Neural cell (in vitro differentiated cells): ENCODE measurements at regions not wholly inside any gene's neighbourhood (a gene's known extent, or its start where the extent isn't known, plus 50 kb on each side); places are given as distances from the start of the nearest gene placed in this dataset.

ENCODE experiments used
- H2AFZ ChIP-seq: fragments of 200-600, 300-800 bp; sonication (generic), shearing (Covaris generic); 2 replicates; pipeline ENCODE4 v1.6.0; 2014; ENCODE audit warnings: low read depth, mild to moderate bottlenecking, antibody characterized with exemption, low read length, moderate library complexity
- H3F3A ChIP-seq: fragments of 200-600 bp; shearing (Covaris generic); 2 replicates; pipeline ENCODE4 v1.6.1; 2016; ENCODE audit warnings: mild to moderate bottlenecking, moderate library complexity, mixed read lengths, antibody characterized with exemption, low read length; ENCODE audit not compliant: insufficient read depth, poor library complexity, severe bottlenecking
- H3K27ac ChIP-seq: fragments of 200-600, 300-800 bp; sonication (generic), shearing (Covaris generic); 2 replicates; pipeline ENCODE4 v1.5.1; 2014; ENCODE audit warnings: mild to moderate bottlenecking, low read length, moderate library complexity
- H3K27me3 ChIP-seq: fragments of 300-800, 200-600 bp; sonication (generic), shearing (Covaris generic); 2 replicates; pipeline ENCODE4 v1.6.0; 2014; ENCODE audit warnings: mild to moderate bottlenecking, low read depth, low read length, moderate library complexity; ENCODE audit not compliant: insufficient read depth
- H3K36me3 ChIP-seq: fragments of 300-800, 200-600 bp; sonication (generic), shearing (Covaris generic); 2 replicates; pipeline ENCODE4 v1.5.1; 2014; ENCODE audit warnings: mild to moderate bottlenecking, antibody characterized with exemption, low read length, moderate library complexity; ENCODE audit not compliant: insufficient read depth
- H3K4me2 ChIP-seq: fragments of 300-800, 200-600 bp; sonication (generic), shearing (Covaris generic); 2 replicates; pipeline ENCODE4 v1.6.0; 2014; ENCODE audit warnings: mild to moderate bottlenecking, low read length
- H3K4me3 ChIP-seq: fragments of 300-800, 200-600 bp; sonication (generic), shearing (Covaris generic); 2 replicates; pipeline ENCODE4 v1.5.1; 2014; ENCODE audit warnings: mild to moderate bottlenecking, low read length, moderate library complexity
- H3K79me2 ChIP-seq: fragments of 200-600 bp; shearing (Covaris generic); replicated peaks from 2 replicates; pipeline ENCODE4 v1.6.0; 2014; ENCODE audit warnings: mild to moderate bottlenecking, low read length, moderate library complexity; ENCODE audit not compliant: insufficient read depth
- H3K9ac ChIP-seq: fragments of 300-800, 200-600 bp; sonication (generic), shearing (Covaris generic); 2 replicates; pipeline ENCODE4 v1.6.1; 2016; ENCODE audit warnings: mild to moderate bottlenecking, low read length, mixed read lengths
- H3K9me2 ChIP-seq: fragments of 200-600 bp; shearing (Covaris generic); 2 replicates; pipeline ENCODE4 v1.6.1; 2016; ENCODE audit warnings: mild to moderate bottlenecking, low read length, mixed read lengths; ENCODE audit not compliant: insufficient read depth
- H3K9me3 ChIP-seq: fragments of 200-600, 300-800 bp; sonication (generic), shearing (Covaris generic); 2 replicates; pipeline ENCODE4 v1.6.1; 2016; ENCODE audit warnings: mild to moderate bottlenecking, mixed run types, low read length, moderate library complexity, mixed read lengths
- H4K20me1 ChIP-seq: fragments of 200-600 bp; shearing (Covaris generic); 2 replicates; pipeline ENCODE4 v1.6.1; 2016; ENCODE audit warnings: mild to moderate bottlenecking, mixed run types; ENCODE audit not compliant: insufficient read depth
- CTCF ChIP-seq: fragments of 450-650 bp; IDR thresholded peaks from 2 replicates; pipeline ENCODE4 v1.5.1; 2014; ENCODE audit warnings: antibody characterized with exemption, mild to moderate bottlenecking, moderate library complexity; ENCODE audit not compliant: poor library complexity, severe bottlenecking
- EP300 ChIP-seq: fragments of 450-650 bp; conservative IDR thresholded peaks from 2 replicates; pipeline ENCODE4 v1.6.1; 2014; ENCODE audit warnings: antibody characterized with exemption, mild to moderate bottlenecking, moderate library complexity; ENCODE audit not compliant: poor library complexity, severe bottlenecking
- EZH2 ChIP-seq: fragments of 200-600, 300-800 bp; shearing (Covaris generic), sonication (generic); IDR thresholded peaks from 2 replicates; pipeline ENCODE4 v1.6.1; 2014; ENCODE audit warnings: antibody characterized with exemption, low read length, borderline replicate concordance, mild to moderate bottlenecking; ENCODE audit not compliant: insufficient read depth, poor library complexity, severe bottlenecking
- MXI1 ChIP-seq: fragments of 450-650 bp; conservative IDR thresholded peaks from 2 replicates; pipeline ENCODE4 v1.6.1; 2014; ENCODE audit warnings: antibody characterized with exemption, mild to moderate bottlenecking; ENCODE audit not compliant: poor library complexity, severe bottlenecking
- POLR2AphosphoS5 ChIP-seq: IDR thresholded peaks from 2 replicates; pipeline ENCODE4 v1.6.1; 2012
- RAD21 ChIP-seq: fragments of 450-650 bp; conservative IDR thresholded peaks from 2 replicates; pipeline ENCODE4 v1.6.1; 2014; ENCODE audit warnings: antibody characterized with exemption, mild to moderate bottlenecking, moderate library complexity
- SMC3 ChIP-seq: fragments of 450-650 bp; conservative IDR thresholded peaks from 2 replicates; pipeline ENCODE4 v1.6.1; 2014; ENCODE audit warnings: antibody characterized with exemption, mild to moderate bottlenecking, moderate library complexity; ENCODE audit not compliant: poor library complexity
- TAF1 ChIP-seq: IDR thresholded peaks from 2 replicates; pipeline ENCODE4 v1.6.1; 2012; ENCODE audit warnings: low read depth
- TF ChIP-seq, protein P1 (sequence below): IDR thresholded peaks from 2 replicates; pipeline ENCODE4 v1.6.1; 2012; ENCODE audit warnings: borderline replicate concordance

DNA sequence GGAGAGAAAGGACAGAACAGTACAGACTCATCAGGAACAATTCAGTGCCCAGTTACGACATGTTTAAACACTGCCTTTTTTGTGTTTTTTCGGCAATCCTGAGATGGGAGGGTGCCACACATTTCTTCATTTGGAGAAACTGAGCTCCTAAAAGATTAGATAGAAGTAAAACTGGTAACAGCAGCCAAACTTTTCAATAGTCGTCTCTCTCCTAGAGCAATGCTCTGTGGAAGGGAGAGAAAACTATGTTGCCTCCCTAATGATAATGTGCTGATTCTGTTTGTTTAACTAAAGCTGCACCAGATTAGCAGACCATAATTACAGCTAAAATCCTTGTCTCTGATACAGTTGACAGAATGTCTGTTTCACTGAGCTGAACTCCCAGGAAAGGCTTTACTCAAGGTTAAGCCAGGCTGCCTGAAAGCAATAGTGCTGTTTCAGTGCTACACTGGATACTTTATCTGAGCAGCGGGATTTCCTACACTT, 76.2 kb upstream of the CXADR start:
- no peak overlapping the region for H3K27ac ChIP-seq

GRCh38 chr21:17438635-17439034, 74.2 kb upstream of the CXADR start:
- Histone ChIP-seq H2AFZ (no peak overlapping the region), H3K79me2 (no peaks in the 10 kb centered on the region), H3K27ac (no peak overlapping the region), H3K4me3 (peak overlapping the region; percentile 28), H4K20me1 (no peaks in the 10 kb centered on the region), H3F3A (no peaks in the 10 kb centered on the region), H3K36me3 (no peaks in the 10 kb centered on the region), H3K9me2 (no peaks in the 10 kb centered on the region), H3K27me3 (no peaks in the 10 kb centered on the region), H3K9ac (no peak overlapping the region), H3K4me2 (no peak overlapping the region), H3K9me3 (no peaks in the 10 kb centered on the region)
- no peak for TF ChIP-seq RAD21
- TF ChIP-seq SMC3 = no peak
- no peak for TF ChIP-seq POLR2AphosphoS5
- TF ChIP-seq CTCF = no peak
- TF ChIP-seq EZH2 = no peak
- TF ChIP-seq EP300 = no peak
- TF ChIP-seq, protein P1, sequence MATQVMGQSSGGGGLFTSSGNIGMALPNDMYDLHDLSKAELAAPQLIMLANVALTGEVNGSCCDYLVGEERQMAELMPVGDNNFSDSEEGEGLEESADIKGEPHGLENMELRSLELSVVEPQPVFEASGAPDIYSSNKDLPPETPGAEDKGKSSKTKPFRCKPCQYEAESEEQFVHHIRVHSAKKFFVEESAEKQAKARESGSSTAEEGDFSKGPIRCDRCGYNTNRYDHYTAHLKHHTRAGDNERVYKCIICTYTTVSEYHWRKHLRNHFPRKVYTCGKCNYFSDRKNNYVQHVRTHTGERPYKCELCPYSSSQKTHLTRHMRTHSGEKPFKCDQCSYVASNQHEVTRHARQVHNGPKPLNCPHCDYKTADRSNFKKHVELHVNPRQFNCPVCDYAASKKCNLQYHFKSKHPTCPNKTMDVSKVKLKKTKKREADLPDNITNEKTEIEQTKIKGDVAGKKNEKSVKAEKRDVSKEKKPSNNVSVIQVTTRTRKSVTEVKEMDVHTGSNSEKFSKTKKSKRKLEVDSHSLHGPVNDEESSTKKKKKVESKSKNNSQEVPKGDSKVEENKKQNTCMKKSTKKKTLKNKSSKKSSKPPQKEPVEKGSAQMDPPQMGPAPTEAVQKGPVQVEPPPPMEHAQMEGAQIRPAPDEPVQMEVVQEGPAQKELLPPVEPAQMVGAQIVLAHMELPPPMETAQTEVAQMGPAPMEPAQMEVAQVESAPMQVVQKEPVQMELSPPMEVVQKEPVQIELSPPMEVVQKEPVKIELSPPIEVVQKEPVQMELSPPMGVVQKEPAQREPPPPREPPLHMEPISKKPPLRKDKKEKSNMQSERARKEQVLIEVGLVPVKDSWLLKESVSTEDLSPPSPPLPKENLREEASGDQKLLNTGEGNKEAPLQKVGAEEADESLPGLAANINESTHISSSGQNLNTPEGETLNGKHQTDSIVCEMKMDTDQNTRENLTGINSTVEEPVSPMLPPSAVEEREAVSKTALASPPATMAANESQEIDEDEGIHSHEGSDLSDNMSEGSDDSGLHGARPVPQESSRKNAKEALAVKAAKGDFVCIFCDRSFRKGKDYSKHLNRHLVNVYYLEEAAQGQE = no peak
- no peak for TF ChIP-seq TAF1
- TF ChIP-seq MXI1 = no peak

More for the DNA sequence above, 76.2 kb upstream of the CXADR start:
- Histone ChIP-seq H3K27me3 (no peaks in the 10 kb centered on the region), H3K9ac (no peak overlapping the region), H3K9me3 (no peaks in the 10 kb centered on the region), H3K4me3 (no peak overlapping the region), H3K79me2 (no peaks in the 10 kb centered on the region), H2AFZ (no peak overlapping the region), H3F3A (no peaks in the 10 kb centered on the region), H3K9me2 (no peaks in the 10 kb centered on the region), H4K20me1 (no peaks in the 10 kb centered on the region), H3K36me3 (no peaks in the 10 kb centered on the region), H3K4me2 (no peak overlapping the region)
- no peak for TF ChIP-seq MXI1
- no peak for TF ChIP-seq TAF1
- TF ChIP-seq EZH2 = no peak
- TF ChIP-seq POLR2AphosphoS5 = no peak
- no peak for TF ChIP-seq EP300
- no peak for TF ChIP-seq CTCF
- TF ChIP-seq, protein P1 = no peak
- no peak for TF ChIP-seq SMC3
- TF ChIP-seq RAD21 = no peak
